ENCODE measurements at regions not wholly inside any gene's neighbourhood (a gene's known extent, or its start where the extent isn't known, plus 50 kb on each side); places are given as distances from the start of the nearest gene placed in this dataset.
A peak's percentile ranks its signal among the peaks of the same experiment; 100 is the strongest.

DNA sequence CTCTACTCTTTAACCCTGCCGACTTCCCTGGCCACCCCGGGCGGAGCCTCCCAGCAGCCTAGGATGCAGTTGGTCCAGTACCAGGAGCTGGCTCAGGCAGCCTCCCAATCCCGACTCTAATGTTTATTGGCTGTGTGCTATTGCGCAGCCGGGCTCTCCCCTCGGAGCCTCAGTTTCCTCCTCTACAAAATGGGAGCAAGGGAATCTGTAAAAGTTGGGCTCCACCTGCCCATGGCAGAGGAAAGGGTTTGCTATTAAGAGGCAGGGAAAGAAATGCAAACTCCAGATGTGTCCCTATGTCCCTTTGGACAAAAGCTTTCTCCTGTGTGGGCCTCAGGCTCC, 140.8 kb upstream of the PJA1 start:
- H3K4me1 ChIP-seq (ENCODE audit: control insufficient read depth, insufficient read depth, low read length) = peaks cover 39% of the 10 kb centered on the region
- H3K36me3 ChIP-seq (ENCODE audit: control insufficient read depth, insufficient read depth, low read length) = no peaks in the 10 kb centered on the region
- peaks cover 10% of the 10 kb centered on the region; the same call in 1 of the 2 replicates for H3K27me3 ChIP-seq (ENCODE audit: control insufficient read depth, insufficient read depth, low read length)
- no peaks in the 10 kb centered on the region for H3K9me3 ChIP-seq (ENCODE audit: control insufficient read depth, insufficient read depth, low read depth, low read length)
- peak overlapping the region; percentile 61; the same call in 1 of the 2 replicates for H3K27ac ChIP-seq (ENCODE audit: low read depth, low read length)
- H3K9ac ChIP-seq (ENCODE audit: low read length) = no peak overlapping the region
- 0 out of 2 replicates have a peak overlapping the region, but pooled peaks have one; percentile 12 for H3K4me3 ChIP-seq (ENCODE audit: low read depth, low read length)

- peak overlapping the region; percentile 61; the same call in 1 of the 2 replicates for H3K27ac ChIP-seq (ENCODE audit: low read depth, low read length)
- peaks cover 39% of the 10 kb centered on the region for H3K4me1 ChIP-seq (ENCODE audit: control insufficient read depth, insufficient read depth, low read length)
- peaks cover 10% of the 10 kb centered on the region; the same call in 1 of the 2 replicates for H3K27me3 ChIP-seq (ENCODE audit: control insufficient read depth, insufficient read depth, low read length)
- no peak overlapping the region for H3K9ac ChIP-seq (ENCODE audit: low read length)
- H3K4me3 ChIP-seq (ENCODE audit: low read depth, low read length) = peak overlapping the region; percentile 41
- H3K9me3 ChIP-seq (ENCODE audit: control insufficient read depth, insufficient read depth, low read depth, low read length) = no peaks in the 10 kb centered on the region
- H3K36me3 ChIP-seq (ENCODE audit: control insufficient read depth, insufficient read depth, low read length) = no peaks in the 10 kb centered on the region
Measured at GRCh38 chrX:69305333-69306062, 140.2 kb upstream of the PJA1 start.

DNA sequence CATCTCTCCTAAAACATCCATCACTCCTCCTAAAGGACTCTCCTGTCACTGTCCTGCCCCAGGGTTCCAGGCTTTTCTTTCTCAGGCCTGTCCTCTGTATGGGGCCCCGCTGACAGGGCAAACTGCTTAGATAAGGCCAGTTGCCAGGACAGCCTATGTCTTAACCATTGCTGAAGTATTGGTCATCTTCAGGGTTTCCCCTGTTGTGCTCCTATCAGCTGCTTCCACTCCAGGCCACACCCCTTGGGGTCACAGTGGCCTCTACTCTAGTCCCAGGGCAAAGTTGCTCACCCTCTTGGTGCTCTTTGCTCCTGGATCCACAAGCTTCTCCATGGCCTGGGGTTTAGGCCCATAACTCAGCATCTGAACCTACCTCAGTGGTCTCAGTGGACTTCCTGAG, 138.0 kb upstream of the PJA1 start:
- no peaks in the 10 kb centered on the region for H3K36me3 ChIP-seq (ENCODE audit: control insufficient read depth, insufficient read depth, low read length)
- H3K4me3 ChIP-seq (ENCODE audit: low read depth, low read length) = no peak overlapping the region
- H3K9me3 ChIP-seq (ENCODE audit: control insufficient read depth, insufficient read depth, low read depth, low read length) = no peaks in the 10 kb centered on the region
- H3K9ac ChIP-seq (ENCODE audit: low read length) = no peak overlapping the region
- peaks cover 10% of the 10 kb centered on the region; the same call in 1 of the 2 replicates for H3K27me3 ChIP-seq (ENCODE audit: control insufficient read depth, insufficient read depth, low read length)
- peaks cover 31% of the 10 kb centered on the region for H3K4me1 ChIP-seq (ENCODE audit: control insufficient read depth, insufficient read depth, low read length)
- no peak overlapping the region for H3K27ac ChIP-seq (ENCODE audit: low read depth, low read length)

DNA sequence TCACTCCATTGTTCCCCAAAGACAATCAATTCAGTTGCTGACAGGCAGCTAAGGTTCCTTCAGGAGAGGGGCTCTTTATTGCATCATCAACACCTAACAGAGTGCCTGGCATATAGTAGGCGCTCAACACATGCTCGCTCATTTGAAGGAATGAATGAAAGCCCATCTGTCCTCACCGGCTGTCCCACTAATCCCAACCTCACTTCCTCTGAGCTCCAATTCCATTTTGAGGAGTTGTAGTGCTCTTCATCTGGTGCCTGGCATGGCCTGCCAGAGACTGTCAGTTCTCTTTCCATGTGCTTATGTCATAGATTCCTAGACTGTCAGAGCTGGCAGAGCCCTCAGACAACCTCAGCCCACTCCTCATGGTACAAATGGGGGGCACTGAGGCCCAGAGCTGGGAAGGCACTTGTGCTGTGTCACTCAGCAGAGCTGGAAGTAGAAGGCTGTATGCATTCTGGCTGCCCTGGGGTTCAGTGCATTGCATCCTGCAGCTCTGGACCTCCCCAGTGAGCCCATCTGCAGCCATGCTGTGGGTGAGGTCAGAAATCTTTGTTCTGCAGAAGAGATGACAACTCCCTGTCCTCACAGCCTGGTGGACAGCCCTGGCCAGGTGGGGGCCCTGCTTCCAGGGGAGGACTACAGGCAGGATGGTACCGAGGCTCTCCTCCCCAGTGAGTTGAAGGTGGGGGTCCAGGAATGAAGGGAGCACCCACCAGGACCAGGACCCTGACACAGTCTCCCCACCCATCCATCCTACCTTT, 134.9 kb upstream of the PJA1 start:
- peaks cover 8% of the 10 kb centered on the region for H3K4me1 ChIP-seq (ENCODE audit: control insufficient read depth, insufficient read depth, low read length)
- H3K9ac ChIP-seq (ENCODE audit: low read length) = no peak overlapping the region
- H3K27ac ChIP-seq (ENCODE audit: low read depth, low read length) = no peak overlapping the region
- H3K27me3 ChIP-seq (ENCODE audit: control insufficient read depth, insufficient read depth, low read length) = peaks cover 10% of the 10 kb centered on the region; the same call in 1 of the 2 replicates
- no peaks in the 10 kb centered on the region for H3K9me3 ChIP-seq (ENCODE audit: control insufficient read depth, insufficient read depth, low read depth, low read length)
- no peak overlapping the region for H3K4me3 ChIP-seq (ENCODE audit: low read depth, low read length)
- H3K36me3 ChIP-seq (ENCODE audit: control insufficient read depth, insufficient read depth, low read length) = no peaks in the 10 kb centered on the region

DNA sequence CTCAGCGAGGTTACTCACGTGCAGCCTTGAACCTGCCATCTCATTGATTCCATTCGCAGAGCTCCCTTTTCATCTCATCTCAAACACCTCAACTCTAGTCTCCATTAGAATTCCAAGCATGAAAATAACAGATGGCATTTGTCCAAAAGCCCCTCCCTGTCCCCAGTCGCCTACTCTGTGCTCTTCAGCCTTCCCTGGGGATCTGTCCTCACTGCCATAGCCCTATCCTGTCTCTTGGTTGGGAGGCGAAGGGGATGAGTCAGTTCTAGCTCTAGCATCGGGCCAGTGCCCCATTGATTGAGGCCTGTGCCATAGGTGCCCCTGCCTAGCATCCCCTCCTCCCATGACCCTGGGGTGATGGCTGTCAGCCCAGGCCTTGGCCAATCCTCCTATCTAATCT, 134.0 kb upstream of the PJA1 start:
- no peaks in the 10 kb centered on the region for H3K9me3 ChIP-seq (ENCODE audit: control insufficient read depth, insufficient read depth, low read depth, low read length)
- no peak overlapping the region for H3K9ac ChIP-seq (ENCODE audit: low read length)
- H3K27ac ChIP-seq (ENCODE audit: low read depth, low read length) = no peak overlapping the region
- H3K4me1 ChIP-seq (ENCODE audit: control insufficient read depth, insufficient read depth, low read length) = peaks cover 7% of the 10 kb centered on the region; the same call in 1 of the 2 replicates
- peaks cover 10% of the 10 kb centered on the region; the same call in 1 of the 2 replicates for H3K27me3 ChIP-seq (ENCODE audit: control insufficient read depth, insufficient read depth, low read length)
- H3K36me3 ChIP-seq (ENCODE audit: control insufficient read depth, insufficient read depth, low read length) = no peaks in the 10 kb centered on the region
- no peak overlapping the region for H3K4me3 ChIP-seq (ENCODE audit: low read depth, low read length)

DNA sequence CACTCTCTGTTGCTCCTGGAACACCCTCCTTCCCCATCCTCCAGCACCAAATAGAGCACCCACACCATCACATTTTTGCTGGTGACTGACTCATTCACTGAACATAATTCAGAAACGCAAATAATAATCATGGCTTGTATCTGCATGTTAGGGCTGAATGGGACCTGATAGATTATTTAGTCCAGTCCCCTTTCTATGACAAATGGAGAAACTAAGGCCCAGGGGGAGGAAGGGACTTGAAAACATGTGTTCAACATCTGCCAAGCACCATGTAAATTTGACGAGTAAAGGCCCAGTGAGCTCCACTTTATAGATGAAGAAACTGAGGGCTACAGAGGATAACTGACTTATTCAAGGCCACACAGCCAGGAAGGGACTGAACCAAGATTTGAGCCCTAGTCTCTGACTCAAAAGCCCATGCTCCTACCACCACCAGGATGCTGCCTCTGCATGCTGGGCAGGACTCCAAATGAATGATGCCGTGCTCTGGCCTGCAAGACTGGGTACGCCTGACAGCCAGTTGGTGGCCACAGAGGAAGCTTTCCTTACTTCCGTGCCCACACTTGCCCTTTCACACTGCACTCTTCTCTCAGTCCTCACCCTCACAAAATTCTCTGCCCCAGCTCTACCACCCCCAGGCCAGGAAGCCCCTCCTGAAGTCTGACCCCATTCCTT, 133.3 kb upstream of the PJA1 start:
- Histone ChIP-seq H3K9me3 (ENCODE audit: control insufficient read depth, insufficient read depth, low read depth, low read length) (no peaks in the 10 kb centered on the region), H3K27ac (ENCODE audit: low read depth, low read length) (no peak overlapping the region), H3K4me1 (ENCODE audit: control insufficient read depth, insufficient read depth, low read length) (peaks cover 7% of the 10 kb centered on the region; the same call in 1 of the 2 replicates), H3K9ac (ENCODE audit: low read length) (no peak overlapping the region), H3K4me3 (ENCODE audit: low read depth, low read length) (no peak overlapping the region), H3K36me3 (ENCODE audit: control insufficient read depth, insufficient read depth, low read length) (no peaks in the 10 kb centered on the region), H3K27me3 (ENCODE audit: control insufficient read depth, insufficient read depth, low read length) (peaks cover 7% of the 10 kb centered on the region; the same call in 1 of the 2 replicates)

GRCh38 chrX:69297506-69297905, 132.3 kb upstream of the PJA1 start:
- no peak overlapping the region for H3K4me3 ChIP-seq (ENCODE audit: low read depth, low read length)
- no peaks in the 10 kb centered on the region for H3K9me3 ChIP-seq (ENCODE audit: control insufficient read depth, insufficient read depth, low read depth, low read length)
- no peaks in the 10 kb centered on the region; the same call in 1 of the 2 replicates for H3K4me1 ChIP-seq (ENCODE audit: control insufficient read depth, insufficient read depth, low read length)
- H3K27me3 ChIP-seq (ENCODE audit: control insufficient read depth, insufficient read depth, low read length) = peaks cover 9% of the 10 kb centered on the region; the same call in 1 of the 2 replicates
- no peak overlapping the region for H3K9ac ChIP-seq (ENCODE audit: low read length)
- no peak overlapping the region for H3K27ac ChIP-seq (ENCODE audit: low read depth, low read length)
- H3K36me3 ChIP-seq (ENCODE audit: control insufficient read depth, insufficient read depth, low read length) = no peaks in the 10 kb centered on the region

DNA sequence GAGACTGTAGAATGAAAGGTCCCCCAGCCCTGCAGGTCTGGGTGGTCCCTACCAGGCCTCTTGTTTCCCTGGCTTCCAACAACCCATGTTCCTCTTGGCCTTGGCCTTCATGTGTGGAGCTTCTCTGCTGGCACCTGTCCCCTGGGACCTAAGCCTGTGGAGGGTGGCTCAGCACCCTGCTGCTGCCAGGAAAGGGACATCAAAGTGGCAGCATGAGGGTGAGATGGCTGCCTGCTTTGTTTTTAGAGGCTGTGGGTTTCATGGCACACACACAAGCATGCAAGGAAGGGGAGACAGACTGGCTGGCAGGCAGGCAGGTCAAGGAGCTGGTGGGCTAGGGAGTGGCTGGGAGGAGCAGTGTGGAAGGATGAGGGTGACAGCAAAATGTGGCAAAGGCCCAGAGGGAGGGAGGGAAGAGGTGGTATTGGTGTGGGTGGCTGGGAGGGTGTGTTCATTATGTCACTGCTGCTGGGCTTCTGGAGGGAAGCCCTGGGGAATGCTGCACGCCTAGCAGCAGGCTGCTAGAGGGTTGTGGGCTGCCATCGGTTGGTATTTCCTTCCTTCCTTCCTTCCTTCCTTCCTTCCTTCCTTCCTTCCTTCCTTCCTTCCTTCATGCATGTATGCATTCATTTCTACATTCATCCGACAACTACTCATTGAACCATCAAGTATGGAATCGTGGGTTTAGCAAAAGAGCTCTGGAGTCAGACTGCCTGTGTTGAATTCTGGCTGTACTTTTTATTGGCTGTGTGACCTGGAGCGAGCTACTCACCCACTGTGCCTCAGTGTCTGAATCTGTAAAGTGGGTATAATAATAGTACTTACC, 128.7 kb upstream of the PJA1 start:
- H3K36me3 ChIP-seq (ENCODE audit: control insufficient read depth, insufficient read depth, low read length) = no peaks in the 10 kb centered on the region
- no peaks in the 10 kb centered on the region for H3K9me3 ChIP-seq (ENCODE audit: control insufficient read depth, insufficient read depth, low read depth, low read length)
- H3K4me3 ChIP-seq (ENCODE audit: low read depth, low read length) = no peak overlapping the region
- H3K27me3 ChIP-seq (ENCODE audit: control insufficient read depth, insufficient read depth, low read length) = peaks cover 16% of the 10 kb centered on the region; the same call in 1 of the 2 replicates
- H3K27ac ChIP-seq (ENCODE audit: low read depth, low read length) = no peak overlapping the region
- H3K9ac ChIP-seq (ENCODE audit: low read length) = no peak overlapping the region
- H3K4me1 ChIP-seq (ENCODE audit: control insufficient read depth, insufficient read depth, low read length) = peaks cover 17% of the 10 kb centered on the region

DNA sequence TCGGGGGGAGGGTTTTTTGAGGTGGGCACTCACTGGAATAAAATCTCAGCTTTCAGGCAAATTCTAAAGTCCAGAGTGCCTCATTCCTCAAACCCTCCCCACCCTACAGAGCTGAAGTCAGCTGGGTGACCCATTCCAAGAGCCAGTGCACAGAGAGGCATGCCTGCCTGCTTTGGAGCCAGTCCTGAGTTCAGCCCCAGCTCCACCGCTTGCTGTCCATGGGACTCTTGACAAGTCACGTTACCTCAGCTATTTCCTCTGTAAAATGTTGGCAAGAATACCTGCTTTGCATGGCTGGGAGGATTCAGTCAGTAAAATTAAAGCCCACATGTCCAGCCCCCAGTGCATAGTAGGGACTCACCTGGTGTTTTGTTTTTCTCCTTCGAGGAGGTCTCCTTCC, 125.9 kb upstream of the PJA1 start:
- Histone ChIP-seq H3K9me3 (ENCODE audit: control insufficient read depth, insufficient read depth, low read depth, low read length) (no peaks in the 10 kb centered on the region), H3K27ac (ENCODE audit: low read depth, low read length) (no peak overlapping the region), H3K4me3 (ENCODE audit: low read depth, low read length) (no peak overlapping the region), H3K27me3 (ENCODE audit: control insufficient read depth, insufficient read depth, low read length) (peaks cover 37% of the 10 kb centered on the region), H3K4me1 (ENCODE audit: control insufficient read depth, insufficient read depth, low read length) (peaks cover 28% of the 10 kb centered on the region), H3K36me3 (ENCODE audit: control insufficient read depth, insufficient read depth, low read length) (no peaks in the 10 kb centered on the region), H3K9ac (ENCODE audit: low read length) (no peak overlapping the region)

- Histone ChIP-seq H3K4me3 (ENCODE audit: low read depth, low read length) (no peak overlapping the region), H3K27ac (ENCODE audit: low read depth, low read length) (no peak overlapping the region), H3K9me3 (ENCODE audit: control insufficient read depth, insufficient read depth, low read depth, low read length) (no peaks in the 10 kb centered on the region), H3K9ac (ENCODE audit: low read length) (no peak overlapping the region), H3K36me3 (ENCODE audit: control insufficient read depth, insufficient read depth, low read length) (no peaks in the 10 kb centered on the region), H3K4me1 (ENCODE audit: control insufficient read depth, insufficient read depth, low read length) (peaks cover 34% of the 10 kb centered on the region), H3K27me3 (ENCODE audit: control insufficient read depth, insufficient read depth, low read length) (peaks cover 43% of the 10 kb centered on the region)
Measured at GRCh38 chrX:69290292-69290691, 125.0 kb upstream of the PJA1 start.
